ENCODE measurements at regions not wholly inside any gene's neighbourhood (a gene's known extent, or its start where the extent isn't known, plus 50 kb on each side); places are given as distances from the start of the nearest gene placed in this dataset.

GRCh38 chr15:69893086-69893485, 204.6 kb downstream of the TLE3 start:
- CTCF ChIA-PET: no interaction called here

GRCh38 chr15:69893863-69894262, 203.9 kb downstream of the TLE3 start:
- POLR2A ChIA-PET: interaction anchor here (1.1 to 1.3 kb wide), 3 partner anchors 11 to 431 kb away, joined by 3 read pairs; no protein-coding TSS in a partner anchor
- CTCF ChIA-PET: interaction anchor here (0.6 kb wide), 1 partner anchor 116 kb away, joined by 3 read pairs; no protein-coding TSS in a partner anchor
- peak; percentile 27 for DNase-seq (ENCODE audit: extremely low spot score)

More at GRCh38 chr15:69893086-69893485, 204.6 kb downstream of the TLE3 start:
- no peak for TF ChIP-seq FOXA1 (IDR thresholded peaks at IDR 0.05)
- TF ChIP-seq SUZ12 (IDR thresholded peaks at IDR 0.05): no peak
- no peak for TF ChIP-seq SP1 (IDR thresholded peaks at IDR 0.05)
- no peak for TF ChIP-seq ELF4 (IDR thresholded peaks at IDR 0.05)
- TF ChIP-seq TARDBP (IDR thresholded peaks at IDR 0.05): no peak
- TF ChIP-seq ZNF384 (IDR thresholded peaks at IDR 0.05): no peak
- no peak for TF ChIP-seq PKNOX1 (IDR thresholded peaks at IDR 0.05)
- TF ChIP-seq FOXK2 (IDR thresholded peaks at IDR 0.05): no peak
- no peak for TF ChIP-seq BHLHE40 (IDR thresholded peaks at IDR 0.05; ENCODE audit: borderline replicate concordance)
- no peak for TF ChIP-seq HDGF (IDR thresholded peaks at IDR 0.05; ENCODE audit: borderline replicate concordance)
- no peak for TF ChIP-seq LEF1 (IDR thresholded peaks at IDR 0.05; ENCODE audit: borderline replicate concordance)
- TF ChIP-seq FOXM1 (IDR thresholded peaks at IDR 0.05; ENCODE audit: borderline replicate concordance): no peak
- TF ChIP-seq L3MBTL2 (conservative IDR thresholded peaks at IDR 0.05): no peak
- no peak for TF ChIP-seq ARNT (IDR thresholded peaks at IDR 0.05)
- TF ChIP-seq NFRKB (IDR thresholded peaks at IDR 0.05): no peak
- TF ChIP-seq CTBP1 (IDR thresholded peaks at IDR 0.05; ENCODE audit: borderline replicate concordance): no peak
- DNase-seq (ENCODE audit: extremely low spot score): no peak
- POLR2A ChIA-PET: interaction anchor here (1.1 kb wide), 1 partner anchor 12 kb away, joined by 3 read pairs; no protein-coding TSS in a partner anchor

GRCh38 chr15:69895202-69895601, 202.5 kb downstream of the TLE3 start:
- no peak for TF ChIP-seq TARDBP (IDR thresholded peaks at IDR 0.05)
- TF ChIP-seq ARNT (IDR thresholded peaks at IDR 0.05): no peak
- no peak for TF ChIP-seq FOXM1 (IDR thresholded peaks at IDR 0.05; ENCODE audit: borderline replicate concordance)
- TF ChIP-seq HDGF (IDR thresholded peaks at IDR 0.05; ENCODE audit: borderline replicate concordance): no peak
- TF ChIP-seq L3MBTL2 (conservative IDR thresholded peaks at IDR 0.05): no peak
- TF ChIP-seq FOXA1 (IDR thresholded peaks at IDR 0.05): no peak
- TF ChIP-seq BHLHE40 (IDR thresholded peaks at IDR 0.05; ENCODE audit: borderline replicate concordance): no peak
- TF ChIP-seq SP1 (IDR thresholded peaks at IDR 0.05): no peak
- TF ChIP-seq ZNF384 (IDR thresholded peaks at IDR 0.05): no peak
- TF ChIP-seq CTBP1 (IDR thresholded peaks at IDR 0.05; ENCODE audit: borderline replicate concordance): no peak
- no peak for TF ChIP-seq SUZ12 (IDR thresholded peaks at IDR 0.05)
- TF ChIP-seq PKNOX1 (IDR thresholded peaks at IDR 0.05): no peak
- ChIA-PET POLR2A (interaction anchor here (1.3 kb wide), 1 partner anchor 433 kb away, joined by 3 read pairs; no protein-coding TSS in a partner anchor), CTCF (no interaction called here)
- DNase-seq (ENCODE audit: extremely low spot score): no peak

More at GRCh38 chr15:69893863-69894262, 203.9 kb downstream of the TLE3 start:
- TF ChIP-seq FOXA1 (IDR thresholded peaks at IDR 0.05): no peak
- peak; percentile 28; the same call in 1 of the 2 replicates for TF ChIP-seq PKNOX1 (IDR thresholded peaks at IDR 0.05)
- TF ChIP-seq BHLHE40 (IDR thresholded peaks at IDR 0.05; ENCODE audit: borderline replicate concordance): no peak
- TF ChIP-seq ARNT (IDR thresholded peaks at IDR 0.05): no peak

GRCh38 chr15:69896606-69897005, 201.1 kb downstream of the TLE3 start:
- DNase-seq (ENCODE audit: extremely low spot score): no peak
- ChIA-PET POLR2A (interaction anchor here (1.7 kb wide), 1 partner anchor 25 kb away, joined by 4 read pairs; no protein-coding TSS in a partner anchor), CTCF (no interaction called here)
- no peak for TF ChIP-seq FOXK2 (IDR thresholded peaks at IDR 0.05)
- TF ChIP-seq FOXA1 (IDR thresholded peaks at IDR 0.05): no peak
- TF ChIP-seq LEF1 (IDR thresholded peaks at IDR 0.05; ENCODE audit: borderline replicate concordance): no peak
- no peak for TF ChIP-seq TARDBP (IDR thresholded peaks at IDR 0.05)
- TF ChIP-seq FOXM1 (IDR thresholded peaks at IDR 0.05; ENCODE audit: borderline replicate concordance): no peak
- TF ChIP-seq ZNF384 (IDR thresholded peaks at IDR 0.05): no peak
- TF ChIP-seq SUZ12 (IDR thresholded peaks at IDR 0.05): no peak
- TF ChIP-seq HDGF (IDR thresholded peaks at IDR 0.05; ENCODE audit: borderline replicate concordance): no peak
- TF ChIP-seq CTBP1 (IDR thresholded peaks at IDR 0.05; ENCODE audit: borderline replicate concordance): no peak
- no peak for TF ChIP-seq PKNOX1 (IDR thresholded peaks at IDR 0.05)
- no peak for TF ChIP-seq SP1 (IDR thresholded peaks at IDR 0.05)
- TF ChIP-seq BHLHE40 (IDR thresholded peaks at IDR 0.05; ENCODE audit: borderline replicate concordance): no peak
- TF ChIP-seq ARNT (IDR thresholded peaks at IDR 0.05): no peak
- no peak for TF ChIP-seq ELF4 (IDR thresholded peaks at IDR 0.05)

GRCh38 chr15:69897061-69897460, 200.7 kb downstream of the TLE3 start:
- CTCF ChIA-PET: interaction anchor here (1.6 kb wide), 1 partner anchor 169 kb away, joined by 7 read pairs; no protein-coding TSS in a partner anchor
- POLR2A ChIA-PET: interaction anchor here (1.7 kb wide), 1 partner anchor 25 kb away, joined by 4 read pairs; no protein-coding TSS in a partner anchor
- no peak for DNase-seq (ENCODE audit: extremely low spot score)
- no peak for TF ChIP-seq ARNT (IDR thresholded peaks at IDR 0.05)
- no peak for TF ChIP-seq ZNF384 (IDR thresholded peaks at IDR 0.05)
- TF ChIP-seq ELF4 (IDR thresholded peaks at IDR 0.05): no peak
- no peak for TF ChIP-seq PKNOX1 (IDR thresholded peaks at IDR 0.05)
- TF ChIP-seq L3MBTL2 (conservative IDR thresholded peaks at IDR 0.05): no peak
- TF ChIP-seq SUZ12 (IDR thresholded peaks at IDR 0.05): no peak
- TF ChIP-seq FOXM1 (IDR thresholded peaks at IDR 0.05; ENCODE audit: borderline replicate concordance): no peak
- TF ChIP-seq CTBP1 (IDR thresholded peaks at IDR 0.05; ENCODE audit: borderline replicate concordance): no peak
- TF ChIP-seq SP1 (IDR thresholded peaks at IDR 0.05): no peak
- no peak for TF ChIP-seq HDGF (IDR thresholded peaks at IDR 0.05; ENCODE audit: borderline replicate concordance)

All from HEK293T (cell line).